Bronchial epithelial cell (primary cell): ENCODE measurements at regions not wholly inside any gene's neighbourhood (a gene's known extent, or its start where the extent isn't known, plus 50 kb on each side); places are given as distances from the start of the nearest gene placed in this dataset.

Experiments
- DNase-seq: peaks from one replicate; pipeline ENCODE4 v3.0.0-alpha.2; 2010; ENCODE audit warnings: low read depth
- FAIRE-seq: peaks from 2 replicates; lab custom pipeline; 2011; peaks lifted over from hg19 to GRCh38; lab: Jason Lieb, UNC
- H3K27me3 ChIP-seq: 2 replicates; pipeline ENCODE4 v1.5.1; 2011; ENCODE audit warnings: low read length; ENCODE audit not compliant: control insufficient read depth, insufficient read depth
- H3K36me3 ChIP-seq: 2 replicates; pipeline ENCODE4 v1.5.1; 2011; ENCODE audit warnings: low read length; ENCODE audit not compliant: control insufficient read depth, insufficient read depth
- H3K4me3 ChIP-seq: 2 replicates; pipeline ENCODE4 v1.5.1; 2011; ENCODE audit warnings: mild to moderate bottlenecking, low read depth, low read length, control low read depth
- TF ChIP-seq, protein P1 (sequence below): IDR thresholded peaks from 2 replicates; pipeline ENCODE4 v1.5.1; 2011; ENCODE audit warnings: mild to moderate bottlenecking, moderate library complexity, low read length, control low read depth, inconsistent platforms; ENCODE audit not compliant: insufficient read depth, severe bottlenecking

DNA sequence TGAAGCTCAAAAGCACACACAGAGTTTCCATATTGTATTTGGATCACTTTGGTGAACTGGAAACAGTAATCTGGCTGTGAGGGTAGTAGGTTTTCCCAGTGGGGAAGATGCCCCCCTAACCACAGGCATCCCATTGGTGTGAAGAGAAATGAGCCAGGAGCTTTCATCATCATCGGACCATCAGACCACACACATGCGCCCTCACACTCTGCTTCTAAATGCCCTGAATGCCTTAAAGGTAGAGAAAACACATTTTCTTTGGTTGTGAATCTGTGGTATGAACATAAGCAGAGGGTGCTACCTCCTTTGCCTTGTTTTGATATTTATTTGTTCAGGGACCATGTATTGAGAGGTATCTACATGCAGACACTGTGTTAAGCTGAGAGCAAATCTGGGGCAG, 79.0 kb upstream of the DNAH14 start:
- TF ChIP-seq, protein P1, sequence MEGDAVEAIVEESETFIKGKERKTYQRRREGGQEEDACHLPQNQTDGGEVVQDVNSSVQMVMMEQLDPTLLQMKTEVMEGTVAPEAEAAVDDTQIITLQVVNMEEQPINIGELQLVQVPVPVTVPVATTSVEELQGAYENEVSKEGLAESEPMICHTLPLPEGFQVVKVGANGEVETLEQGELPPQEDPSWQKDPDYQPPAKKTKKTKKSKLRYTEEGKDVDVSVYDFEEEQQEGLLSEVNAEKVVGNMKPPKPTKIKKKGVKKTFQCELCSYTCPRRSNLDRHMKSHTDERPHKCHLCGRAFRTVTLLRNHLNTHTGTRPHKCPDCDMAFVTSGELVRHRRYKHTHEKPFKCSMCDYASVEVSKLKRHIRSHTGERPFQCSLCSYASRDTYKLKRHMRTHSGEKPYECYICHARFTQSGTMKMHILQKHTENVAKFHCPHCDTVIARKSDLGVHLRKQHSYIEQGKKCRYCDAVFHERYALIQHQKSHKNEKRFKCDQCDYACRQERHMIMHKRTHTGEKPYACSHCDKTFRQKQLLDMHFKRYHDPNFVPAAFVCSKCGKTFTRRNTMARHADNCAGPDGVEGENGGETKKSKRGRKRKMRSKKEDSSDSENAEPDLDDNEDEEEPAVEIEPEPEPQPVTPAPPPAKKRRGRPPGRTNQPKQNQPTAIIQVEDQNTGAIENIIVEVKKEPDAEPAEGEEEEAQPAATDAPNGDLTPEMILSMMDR, result no peak
- Histone ChIP-seq H3K36me3 (no peaks in the 10 kb centered on the region), H3K4me3 (no peak overlapping the region), H3K27me3 (no peaks in the 10 kb centered on the region)
- no peak for DNase-seq
- FAIRE-seq, result no peak

- DNase-seq (peak; percentile 41), FAIRE-seq (no peak)
- Histone ChIP-seq H3K4me3 (no peak overlapping the region), H3K36me3 (no peaks in the 10 kb centered on the region), H3K27me3 (no peaks in the 10 kb centered on the region)
- TF ChIP-seq, protein P1, result peak; percentile 88
Observed at GRCh38 chr1:224851210-224851847, 78.1 kb upstream of the DNAH14 start.

- FAIRE-seq, result no peak
Observed at GRCh38 chr1:224851848-224852261, 77.6 kb upstream of the DNAH14 start.

DNA sequence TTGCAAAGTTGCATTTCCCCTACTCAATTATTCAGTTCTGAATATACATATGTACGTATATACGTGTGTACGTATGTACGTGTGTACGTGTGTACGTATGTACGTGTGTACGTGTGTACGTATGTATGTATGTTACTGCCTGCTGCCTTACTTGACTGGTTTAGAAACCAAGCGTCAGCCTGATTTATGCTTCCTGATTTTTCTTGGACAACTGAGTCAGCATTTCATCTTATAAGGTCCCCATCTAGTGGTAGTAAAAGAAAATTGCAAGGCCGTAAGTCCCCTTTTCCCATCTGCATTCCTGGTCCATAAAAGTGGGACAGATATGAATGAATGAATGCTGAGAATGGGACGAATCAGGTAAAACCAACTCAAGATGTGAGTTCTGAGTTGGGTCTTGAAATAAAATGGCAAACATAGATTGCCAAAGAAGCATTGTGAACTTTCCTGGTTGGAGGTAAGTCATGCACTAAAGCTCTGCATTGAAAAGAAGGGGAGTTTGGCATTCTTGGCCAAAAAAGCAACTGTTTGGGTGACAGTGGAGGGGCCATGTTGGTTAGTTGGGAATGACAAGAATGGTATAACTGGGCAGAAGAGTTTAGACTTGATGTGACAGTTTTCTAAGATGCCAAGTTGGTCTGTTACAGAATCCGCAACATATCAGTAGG, 76.4 kb upstream of the DNAH14 start:
- FAIRE-seq (no peak), DNase-seq (peak; percentile 63)
- Histone ChIP-seq H3K36me3 (no peaks in the 10 kb centered on the region), H3K27me3 (no peaks in the 10 kb centered on the region), H3K4me3 (no peak overlapping the region)
- TF ChIP-seq, protein P1, result peak; percentile 64

More at GRCh38 chr1:224851848-224852261, 77.6 kb upstream of the DNAH14 start:
- DNase-seq, result no peak
- H3K36me3 ChIP-seq, result no peaks in the 10 kb centered on the region
- TF ChIP-seq, protein P1, result no peak
- no peaks in the 10 kb centered on the region for H3K27me3 ChIP-seq
- H3K4me3 ChIP-seq, result no peak overlapping the region

GRCh38 chr1:224856973-224857372, 72.5 kb upstream of the DNAH14 start:
- FAIRE-seq (no peak), DNase-seq (no peak)
- Histone ChIP-seq H3K4me3 (no peak overlapping the region), H3K27me3 (no peaks in the 10 kb centered on the region), H3K36me3 (no peaks in the 10 kb centered on the region)
- TF ChIP-seq, protein P1, result no peak

- no peak for FAIRE-seq
- H3K4me3 ChIP-seq, result no peak overlapping the region
- peak; percentile 11 for DNase-seq
- no peaks in the 10 kb centered on the region for H3K27me3 ChIP-seq
- H3K36me3 ChIP-seq, result no peaks in the 10 kb centered on the region
- TF ChIP-seq, protein P1, result no peak
Observed at GRCh38 chr1:224859651-224860050, 69.8 kb upstream of the DNAH14 start.
